ENCODE measurements at regions not wholly inside any gene's neighbourhood (a gene's known extent, or its start where the extent isn't known, plus 50 kb on each side); places are given as distances from the start of the nearest gene placed in this dataset.
"Not testable (repeated sequence)": the region's sequence is repeated elsewhere in the genome, so short reads cannot be mapped to it uniquely, and the experiment has no call there.

- no peak for DNase-seq (ENCODE audit: low spot score)
- TF ChIP-seq, protein P1, sequence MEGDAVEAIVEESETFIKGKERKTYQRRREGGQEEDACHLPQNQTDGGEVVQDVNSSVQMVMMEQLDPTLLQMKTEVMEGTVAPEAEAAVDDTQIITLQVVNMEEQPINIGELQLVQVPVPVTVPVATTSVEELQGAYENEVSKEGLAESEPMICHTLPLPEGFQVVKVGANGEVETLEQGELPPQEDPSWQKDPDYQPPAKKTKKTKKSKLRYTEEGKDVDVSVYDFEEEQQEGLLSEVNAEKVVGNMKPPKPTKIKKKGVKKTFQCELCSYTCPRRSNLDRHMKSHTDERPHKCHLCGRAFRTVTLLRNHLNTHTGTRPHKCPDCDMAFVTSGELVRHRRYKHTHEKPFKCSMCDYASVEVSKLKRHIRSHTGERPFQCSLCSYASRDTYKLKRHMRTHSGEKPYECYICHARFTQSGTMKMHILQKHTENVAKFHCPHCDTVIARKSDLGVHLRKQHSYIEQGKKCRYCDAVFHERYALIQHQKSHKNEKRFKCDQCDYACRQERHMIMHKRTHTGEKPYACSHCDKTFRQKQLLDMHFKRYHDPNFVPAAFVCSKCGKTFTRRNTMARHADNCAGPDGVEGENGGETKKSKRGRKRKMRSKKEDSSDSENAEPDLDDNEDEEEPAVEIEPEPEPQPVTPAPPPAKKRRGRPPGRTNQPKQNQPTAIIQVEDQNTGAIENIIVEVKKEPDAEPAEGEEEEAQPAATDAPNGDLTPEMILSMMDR (IDR thresholded peaks at IDR 0.05; ENCODE audit: borderline replicate concordance, control extremely low read depth, extremely low read depth, insufficient read depth, missing control alignments) = no peak
- in situ Hi-C loops (cut with MboI; ENCODE audit: low sequenced_read_pairs, unreplicated experiment) = no loop called here
Measured at GRCh38 chr1:219415915-219416314, 197.0 kb downstream of the ZC3H11B start.

DNA sequence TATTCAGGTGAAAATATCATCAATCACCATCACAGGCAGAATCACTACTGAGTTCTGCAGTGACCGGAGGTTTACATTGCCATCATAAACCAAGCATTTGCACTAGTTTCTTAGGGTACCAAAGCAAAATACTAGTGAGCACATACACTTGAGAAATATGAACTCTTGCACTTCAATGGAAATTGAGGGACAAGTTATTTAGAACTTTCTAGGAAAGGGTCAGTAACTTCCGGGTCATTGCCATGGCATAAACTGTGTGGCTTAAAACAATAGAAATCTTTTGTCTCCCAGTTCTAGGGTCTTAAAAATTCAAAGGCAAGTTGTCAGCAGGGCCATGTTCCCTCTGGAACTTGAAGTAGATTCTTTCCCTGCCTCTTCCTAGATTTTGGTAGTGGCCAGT, 197.5 kb downstream of the ZC3H11B start:
- DNase-seq (ENCODE audit: low spot score) = no peak
- TF ChIP-seq, protein P1 (IDR thresholded peaks at IDR 0.05; ENCODE audit: borderline replicate concordance, control extremely low read depth, extremely low read depth, insufficient read depth, missing control alignments) = no peak
- in situ Hi-C loops (cut with MboI; ENCODE audit: low sequenced_read_pairs, unreplicated experiment) = no loop called here

GRCh38 chr1:219414250-219414649, 198.7 kb downstream of the ZC3H11B start:
- no peak for DNase-seq (ENCODE audit: low spot score)
- TF ChIP-seq, protein P1 (IDR thresholded peaks at IDR 0.05; ENCODE audit: borderline replicate concordance, control extremely low read depth, extremely low read depth, insufficient read depth, missing control alignments) = no peak
- in situ Hi-C loops (cut with MboI; ENCODE audit: low sequenced_read_pairs, unreplicated experiment) = no loop called here

GRCh38 chr1:219413536-219413935, 199.4 kb downstream of the ZC3H11B start:
- in situ Hi-C loops (cut with MboI; ENCODE audit: low sequenced_read_pairs, unreplicated experiment) = no loop called here
- TF ChIP-seq, protein P1 (IDR thresholded peaks at IDR 0.05; ENCODE audit: borderline replicate concordance, control extremely low read depth, extremely low read depth, insufficient read depth, missing control alignments) = no peak
- DNase-seq (ENCODE audit: low spot score) = no peak

DNA sequence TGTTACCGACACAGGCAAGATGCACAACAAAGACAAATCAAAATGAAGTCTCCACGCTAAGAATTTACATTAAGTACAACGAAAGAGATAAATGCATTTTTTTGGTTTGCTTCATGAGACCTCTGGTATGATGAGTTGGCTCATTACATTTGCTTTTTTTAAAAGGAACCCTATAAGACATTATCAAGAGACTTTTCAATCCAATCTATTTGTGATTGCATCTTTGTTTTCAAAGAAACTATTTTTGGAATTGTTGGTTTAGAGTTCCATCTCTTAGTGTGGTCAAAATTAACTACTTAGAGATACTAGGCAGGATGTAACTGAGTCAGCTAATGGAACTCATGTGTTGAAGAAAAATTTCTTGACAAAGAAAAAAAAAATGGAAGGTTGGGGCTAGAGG, 200.1 kb downstream of the ZC3H11B start:
- TF ChIP-seq, protein P1 (IDR thresholded peaks at IDR 0.05; ENCODE audit: borderline replicate concordance, control extremely low read depth, extremely low read depth, insufficient read depth, missing control alignments) = no peak
- in situ Hi-C loops (cut with MboI; ENCODE audit: low sequenced_read_pairs, unreplicated experiment) = no loop called here
- DNase-seq (ENCODE audit: low spot score) = no peak

- in situ Hi-C loops (cut with MboI; ENCODE audit: low sequenced_read_pairs, unreplicated experiment); DNase-seq (ENCODE audit: low spot score): not testable (repeated sequence)
Measured at GRCh38 chr1:219410721-219411120, 202.2 kb downstream of the ZC3H11B start.

DNA sequence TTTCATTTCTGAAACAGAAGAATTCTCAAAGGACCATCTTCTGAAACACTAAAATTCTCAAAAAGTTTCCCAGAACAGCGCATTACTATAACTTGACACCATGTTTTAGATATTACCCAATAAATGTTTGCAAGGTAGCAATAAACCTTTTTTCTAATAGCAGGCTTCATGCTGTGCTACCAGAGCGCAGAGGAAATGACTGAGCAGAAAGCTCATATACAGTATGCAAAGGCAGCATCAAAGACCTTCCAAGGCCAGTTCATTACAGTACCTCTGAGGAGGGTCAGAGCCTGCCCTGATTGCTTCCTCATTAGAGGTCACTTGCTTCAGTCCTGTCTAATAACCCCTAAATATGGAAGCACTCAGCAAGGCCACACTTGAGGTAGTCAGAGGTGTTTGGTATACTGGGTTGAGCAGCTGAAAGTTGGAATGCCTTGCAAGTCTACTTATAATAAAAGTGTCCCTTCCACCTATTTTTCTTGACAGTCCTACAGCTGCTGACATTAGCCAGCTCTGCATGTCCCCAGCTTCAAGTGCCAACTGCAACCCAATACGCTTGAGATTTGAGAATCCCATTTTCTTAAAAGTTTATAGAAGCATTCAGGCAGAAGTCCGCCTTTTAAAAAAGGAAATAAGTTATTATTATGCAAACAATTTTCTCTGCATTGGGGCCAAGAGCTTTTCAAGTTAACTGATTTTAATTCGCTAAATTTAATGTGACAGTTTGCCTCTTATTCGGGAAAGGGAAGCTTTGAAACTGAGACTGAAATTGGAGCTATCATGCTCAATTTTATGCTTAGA, 207.2 kb downstream of the ZC3H11B start:
- no peak for DNase-seq (ENCODE audit: low spot score)
- in situ Hi-C loops (cut with MboI; ENCODE audit: low sequenced_read_pairs, unreplicated experiment) = no loop called here
- TF ChIP-seq, protein P1 (IDR thresholded peaks at IDR 0.05; ENCODE audit: borderline replicate concordance, control extremely low read depth, extremely low read depth, insufficient read depth, missing control alignments) = no peak
